Astrocyte of the hippocampus (primary cell): ENCODE measurements at regions not wholly inside any gene's neighbourhood (a gene's known extent, or its start where the extent isn't known, plus 50 kb on each side); places are given as distances from the start of the nearest gene placed in this dataset.
"Not testable (repeated sequence)": the region's sequence is repeated elsewhere in the genome, so short reads cannot be mapped to it uniquely, and the experiment has no call there.

ENCODE experiments used
- DNase-seq: peaks from one replicate; pipeline ENCODE4 v3.0.0; 2011; ENCODE audit warnings: low read depth, low spot score

- DNase-seq, result no peak
Observed at GRCh38 chr4:12118651-12119213, 690.0 kb upstream of the HS3ST1 start.

- no peak for DNase-seq
Observed at GRCh38 chr4:12116009-12116552, 687.4 kb upstream of the HS3ST1 start.

- no peak for DNase-seq
Observed at GRCh38 chr4:12110627-12111026, 681.9 kb upstream of the HS3ST1 start.

GRCh38 chr4:12109056-12109455 is 680.4 kb upstream of the HS3ST1 start:
- not testable (repeated sequence) for DNase-seq

- no peak for DNase-seq
Observed at GRCh38 chr4:12105519-12105918, 676.8 kb upstream of the HS3ST1 start.

- DNase-seq, result not testable (repeated sequence)
Observed at GRCh38 chr4:12089920-12090319, 661.2 kb upstream of the HS3ST1 start.

- DNase-seq, result no peak
Observed at GRCh38 chr4:12084690-12085089, 656.0 kb upstream of the HS3ST1 start.

- peak; percentile 6 for DNase-seq
Observed at GRCh38 chr4:12071316-12071715, 642.6 kb upstream of the HS3ST1 start.

- DNase-seq, result peak; percentile 1
Observed at GRCh38 chr4:12053966-12054365, 625.3 kb upstream of the HS3ST1 start.

- no peak for DNase-seq
Observed at GRCh38 chr4:12053556-12053955, 624.9 kb upstream of the HS3ST1 start.

- no peak for DNase-seq
Observed at GRCh38 chr4:12050357-12050756, 621.7 kb upstream of the HS3ST1 start.

- no peak for DNase-seq
Observed at GRCh38 chr4:12042818-12043217, 614.1 kb upstream of the HS3ST1 start.

GRCh38 chr4:12041828-12042227 is 613.1 kb upstream of the HS3ST1 start:
- no peak for DNase-seq

GRCh38 chr4:12036450-12036849 is 607.8 kb upstream of the HS3ST1 start:
- no peak for DNase-seq

GRCh38 chr4:12028258-12028657 is 599.6 kb upstream of the HS3ST1 start:
- no peak for DNase-seq

GRCh38 chr4:12022409-12022808 is 593.7 kb upstream of the HS3ST1 start:
- no peak for DNase-seq

- no peak for DNase-seq
Observed at GRCh38 chr4:12016729-12017128, 588.0 kb upstream of the HS3ST1 start.

- DNase-seq, result no peak
Observed at GRCh38 chr4:12005471-12005870, 576.8 kb upstream of the HS3ST1 start.

GRCh38 chr4:11996581-11996980 is 567.9 kb upstream of the HS3ST1 start:
- DNase-seq, result not testable (repeated sequence)

GRCh38 chr4:11976726-11977263 is 548.1 kb upstream of the HS3ST1 start:
- no peak for DNase-seq

- no peak for DNase-seq
Observed at GRCh38 chr4:11973270-11973669, 544.6 kb upstream of the HS3ST1 start.

GRCh38 chr4:11970754-11971153 is 542.1 kb upstream of the HS3ST1 start:
- no peak for DNase-seq

- no peak for DNase-seq
Observed at GRCh38 chr4:11966782-11967181, 538.1 kb upstream of the HS3ST1 start.

GRCh38 chr4:11954093-11954492 is 525.4 kb upstream of the HS3ST1 start:
- peak; percentile 27 for DNase-seq
